Thyroid gland (tissue), 4 donors: ENCODE measurements at regions not wholly inside any gene's neighbourhood (a gene's known extent, or its start where the extent isn't known, plus 50 kb on each side); places are given as distances from the start of the nearest gene placed in this dataset.

Experiments used
- CTCF ChIP-seq, 6 experiments: fragments of 200-600 bp in 3 of 6; fragments of 450-650 bp in 3 of 6; sonication (generic) in 3 of 6; IDR thresholded peaks; one replicate each; pipeline ENCODE4 v1.5.1; 2016 to 2019; ENCODE audit warnings: antibody characterized with exemption in 6 of 6, mild to moderate bottlenecking in 2 of 6, inconsistent platforms in 1 of 6, moderate library complexity in 1 of 6
- POLR2A ChIP-seq, 2 donors: fragments of 450-650 bp; IDR thresholded peaks; one replicate each; pipeline ENCODE4 v1.6.1; 2017; ENCODE audit warnings: antibody characterized with exemption in 2 of 2, mild to moderate bottlenecking in 2 of 2, moderate library complexity in 1 of 2

- no peak for TF ChIP-seq POLR2A (IDR thresholded peaks at IDR 0.05)
- TF ChIP-seq CTCF (IDR thresholded peaks at IDR 0.05) = no peak
Measured at GRCh38 chr4:173835903-173836302, 305.9 kb upstream of the HAND2 start.
